ENCODE measurements at regions not wholly inside any gene's neighbourhood (a gene's known extent, or its start where the extent isn't known, plus 50 kb on each side); places are given as distances from the start of the nearest gene placed in this dataset.

GRCh38 chr13:74966814-74967424, 515.0 kb downstream of the TBC1D4 start:
- TF ChIP-seq POLR2AphosphoS5 (IDR thresholded peaks at IDR 0.05) (no peak), POLR2A (IDR thresholded peaks at IDR 0.05; ENCODE audit: low read depth) (no peak), CTCF (IDR thresholded peaks at IDR 0.05) (no peak), EP300 (IDR thresholded peaks at IDR 0.05) (no peak)
